ENCODE measurements at regions not wholly inside any gene's neighbourhood (a gene's known extent, or its start where the extent isn't known, plus 50 kb on each side); places are given as distances from the start of the nearest gene placed in this dataset.

DNA sequence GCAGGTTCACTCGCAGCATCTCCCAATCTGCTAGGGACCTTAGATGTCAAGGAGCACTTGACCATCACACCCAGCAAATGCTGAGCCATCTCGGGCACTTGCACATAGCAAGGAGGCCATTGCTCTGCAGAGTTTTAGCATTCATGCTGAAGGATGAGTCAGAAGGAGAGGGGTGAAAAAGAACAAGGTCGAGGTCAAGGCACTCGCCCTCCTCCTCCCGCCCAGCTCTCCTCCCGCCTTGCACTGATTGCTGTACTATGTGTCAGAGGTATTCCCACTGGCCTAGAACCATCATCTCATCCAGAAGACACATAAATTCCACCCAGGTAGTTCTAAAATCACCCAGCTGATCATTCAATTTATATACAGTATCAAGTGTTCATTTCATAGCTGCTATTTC, 255.1 kb upstream of the SP4 start:
- Histone ChIP-seq H3K56ac (ENCODE audit: extremely low read depth, insufficient read depth, low read length) (no peak overlapping the region), H3K4me2 (ENCODE audit: low read depth, low read length) (no peak overlapping the region), H3K18ac (ENCODE audit: low read depth, low read length) (no peak overlapping the region), H2BK120ac (ENCODE audit: low read depth, low read length) (no peak overlapping the region), H3K79me1 (ENCODE audit: low read depth in 1 of 2, low read length in 2 of 2) (no peaks in the 10 kb centered on the region), H2AK9ac (replicated peaks; ENCODE audit: low read depth, low read length, poor library complexity) (no peak overlapping the region), H3K36me3 (ENCODE audit: control insufficient read depth, insufficient read depth, low read length) (no peaks in the 10 kb centered on the region), H3K4me3 (ENCODE audit: insufficient read depth, low read depth, low read length) (no peak overlapping the region), H3K4me1 (ENCODE audit: control insufficient read depth, insufficient read depth, low read length) (no peaks in the 10 kb centered on the region), H4K20me1 (ENCODE audit: insufficient read depth, low read length) (no peaks in the 10 kb centered on the region), H3K27ac (ENCODE audit: insufficient read depth, low read length) (no peak overlapping the region), H2AFZ (replicated peaks; ENCODE audit: low read length, poor library complexity) (no peak overlapping the region), H4K5ac (ENCODE audit: low read depth, low read length) (no peak overlapping the region), H4K8ac (ENCODE audit: low read depth in 2 of 2, low read length in 2 of 2) (no peak overlapping the region), H3K23ac (ENCODE audit: low read depth, low read length) (no peak overlapping the region), H3K9me3 (ENCODE audit: control insufficient read depth, insufficient read depth, low read length) (peaks cover 16% of the 10 kb centered on the region), H2BK15ac (ENCODE audit: low read depth, low read length) (no peak overlapping the region), H2BK5ac (ENCODE audit: low read depth, low read length, poor library complexity, severe bottlenecking) (no peak overlapping the region), H3K9me1 (ENCODE audit: insufficient read depth, low read length) (no peaks in the 10 kb centered on the region), H3K14ac (replicated peaks; ENCODE audit: low read depth, low read length) (no peak overlapping the region), H3K9ac (ENCODE audit: low read depth, low read length) (no peak overlapping the region), H3K4ac (ENCODE audit: low read depth, low read length) (no peak overlapping the region), H2AK5ac (ENCODE audit: low read depth, low read length) (no peak overlapping the region), H4K91ac (ENCODE audit: insufficient read depth, low read depth, low read length) (no peak overlapping the region), H3K27me3 (ENCODE audit: control insufficient read depth, insufficient read depth, low read length) (no peaks in the 10 kb centered on the region), H2BK20ac (ENCODE audit: low read depth, low read length) (no peak overlapping the region)
- DNase-seq (no peak), ATAC-seq (ENCODE audit: low read depth) (no peak)
- WGBS, 2 experiments (ENCODE audit: extremely low coverage in 2 of 2, insufficient read length in 1 of 2) = no CpG with 5 or more reads among the region's 6 CpGs
- TF ChIP-seq CHD1 (IDR thresholded peaks at IDR 0.05; ENCODE audit: low read depth, low read length) = no peak
- POLR2A ChIA-PET (ENCODE audit: unreplicated experiment) = no interaction called here
- intact Hi-C loops (cut with micrococcal nuclease) (no loop called here), in situ Hi-C loops (cut with MboI; ENCODE audit: low sequenced_read_pairs) (no loop called here), dilution Hi-C loops (cut with HindIII; ENCODE audit: low sequenced_read_pairs, unreplicated experiment) (no loop called here)
- no TSS peak for BruUV-seq (replicated peaks)
- CTCF ChIA-PET = no interaction called here
